ENCODE measurements at regions not wholly inside any gene's neighbourhood (a gene's known extent, or its start where the extent isn't known, plus 50 kb on each side); places are given as distances from the start of the nearest gene placed in this dataset.

GRCh38 chr3:70806556-70806955 lies 494.1 kb upstream of the MDFIC2 start:
- TF ChIP-seq ZNF512 (tag; IDR thresholded peaks at IDR 0.05) (no peak), NR2C1 (IDR thresholded peaks at IDR 0.05) (no peak), NR2C1 (tag; IDR thresholded peaks at IDR 0.05) (no peak), ZBTB33 (CRISPR knock-in tag; IDR thresholded peaks at IDR 0.05) (no peak), RNF2 (IDR thresholded peaks at IDR 0.05) (no peak), ZNF347 (CRISPR knock-in tag; IDR thresholded peaks at IDR 0.05; ENCODE audit: low read depth) (no peak)
- TF ChIP-seq, protein P1, sequence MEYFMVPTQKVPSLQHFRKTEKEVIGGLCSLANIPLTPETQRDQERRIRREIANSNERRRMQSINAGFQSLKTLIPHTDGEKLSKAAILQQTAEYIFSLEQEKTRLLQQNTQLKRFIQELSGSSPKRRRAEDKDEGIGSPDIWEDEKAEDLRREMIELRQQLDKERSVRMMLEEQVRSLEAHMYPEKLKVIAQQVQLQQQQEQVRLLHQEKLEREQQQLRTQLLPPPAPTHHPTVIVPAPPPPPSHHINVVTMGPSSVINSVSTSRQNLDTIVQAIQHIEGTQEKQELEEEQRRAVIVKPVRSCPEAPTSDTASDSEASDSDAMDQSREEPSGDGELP (CRISPR knock-in tag; IDR thresholded peaks at IDR 0.05; ENCODE audit: borderline replicate concordance) = no peak
